GM21723 (cell line): ENCODE measurements at regions not wholly inside any gene's neighbourhood (a gene's known extent, or its start where the extent isn't known, plus 50 kb on each side); places are given as distances from the start of the nearest gene placed in this dataset.

Source experiments
- ATAC-seq: cut with Tn5 transposase; IDR thresholded peaks from one replicate; pipeline ENCODE4 v1.9.1; 2021; ENCODE audit warnings: mild to moderate bottlenecking, moderate library complexity; ENCODE audit not compliant: unreplicated experiment

- no peak for ATAC-seq
Measured at GRCh38 chr7:68491523-68492358, 1106.5 kb upstream of the AUTS2 start.

- no peak for ATAC-seq
Measured at GRCh38 chr7:68492359-68492690, 1106.0 kb upstream of the AUTS2 start.

GRCh38 chr7:68503400-68503799, 1094.9 kb upstream of the AUTS2 start:
- no peak for ATAC-seq

- ATAC-seq: no peak
Measured at GRCh38 chr7:68504716-68505115, 1093.6 kb upstream of the AUTS2 start.

GRCh38 chr7:68505721-68506120, 1092.6 kb upstream of the AUTS2 start:
- ATAC-seq: no peak

GRCh38 chr7:68507668-68508067, 1090.6 kb upstream of the AUTS2 start:
- no peak for ATAC-seq

GRCh38 chr7:68509054-68509453, 1089.2 kb upstream of the AUTS2 start:
- no peak for ATAC-seq

GRCh38 chr7:68509603-68510002, 1088.7 kb upstream of the AUTS2 start:
- no peak for ATAC-seq

GRCh38 chr7:68511281-68511680, 1087.0 kb upstream of the AUTS2 start:
- ATAC-seq: no peak

- no peak for ATAC-seq
Measured at GRCh38 chr7:68512466-68512865, 1085.8 kb upstream of the AUTS2 start.

- no peak for ATAC-seq
Measured at GRCh38 chr7:68518060-68518459, 1080.2 kb upstream of the AUTS2 start.

GRCh38 chr7:68524126-68524525, 1074.1 kb upstream of the AUTS2 start:
- no peak for ATAC-seq

- no peak for ATAC-seq
Measured at GRCh38 chr7:68529221-68529620, 1069.1 kb upstream of the AUTS2 start.

- no peak for ATAC-seq
Measured at GRCh38 chr7:68535266-68535665, 1063.0 kb upstream of the AUTS2 start.

GRCh38 chr7:68537051-68537773, 1061.1 kb upstream of the AUTS2 start:
- ATAC-seq: no peak

- no peak for ATAC-seq
Measured at GRCh38 chr7:68537774-68538071, 1060.6 kb upstream of the AUTS2 start.

- ATAC-seq: no peak
Measured at GRCh38 chr7:68542831-68543230, 1055.4 kb upstream of the AUTS2 start.

GRCh38 chr7:68544851-68545250, 1053.4 kb upstream of the AUTS2 start:
- no peak for ATAC-seq

GRCh38 chr7:68547181-68547580, 1051.1 kb upstream of the AUTS2 start:
- no peak for ATAC-seq

- ATAC-seq: no peak
Measured at GRCh38 chr7:68547799-68548198, 1050.5 kb upstream of the AUTS2 start.

- ATAC-seq: no peak
Measured at GRCh38 chr7:68550027-68550426, 1048.2 kb upstream of the AUTS2 start.

- no peak for ATAC-seq
Measured at GRCh38 chr7:68550635-68551034, 1047.6 kb upstream of the AUTS2 start.

- ATAC-seq: no peak
Measured at GRCh38 chr7:68556537-68556936, 1041.7 kb upstream of the AUTS2 start.
